Hematopoietic multipotent progenitor cell treated with erythropoietin and hydrocortisone succinate and interleukin-3 and kit ligand, for 15 days (in vitro differentiated cells): ENCODE measurements at regions not wholly inside any gene's neighbourhood (a gene's known extent, or its start where the extent isn't known, plus 50 kb on each side); places are given as distances from the start of the nearest gene placed in this dataset.
A peak's percentile ranks its signal among the peaks of the same experiment; 100 is the strongest.
"Not testable (repeated sequence)": the region's sequence is repeated elsewhere in the genome, so short reads cannot be mapped to it uniquely, and the experiment has no call there.

Experiments used
- DNase-seq: peaks from one replicate; pipeline ENCODE4 v3.0.0-alpha.2; 2015; ENCODE audit warnings: low spot score

- peak; percentile 36 for DNase-seq
These were observed 538.8 kb downstream of the MATN1 start for GRCh38 chr1:30184393-30185141.

DNA sequence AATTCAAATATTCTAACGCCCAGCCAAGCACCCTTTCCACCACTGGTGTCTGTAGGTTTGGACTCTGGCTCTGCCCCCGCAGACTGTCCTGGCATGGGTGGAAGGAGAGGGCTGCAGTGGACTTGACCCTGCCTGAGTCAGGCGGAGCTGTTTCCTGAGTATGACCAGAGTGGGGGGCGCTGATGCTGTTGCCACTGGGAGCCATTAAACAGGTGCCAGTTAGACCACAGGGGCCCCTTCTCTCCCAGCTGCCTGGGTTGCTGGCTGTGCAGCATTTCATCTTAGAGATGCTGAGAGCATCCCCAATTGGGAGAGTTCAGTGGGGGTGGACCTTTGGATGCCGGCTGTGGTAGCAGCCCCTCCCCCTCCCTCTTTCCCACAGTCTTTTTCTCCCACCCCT is 539.5 kb downstream of the MATN1 start:
- DNase-seq = no peak

GRCh38 chr1:30183006-30183405 is 540.4 kb downstream of the MATN1 start:
- DNase-seq = no peak

- DNase-seq = no peak
These were observed 543.3 kb downstream of the MATN1 start for GRCh38 chr1:30179942-30180543.

DNA sequence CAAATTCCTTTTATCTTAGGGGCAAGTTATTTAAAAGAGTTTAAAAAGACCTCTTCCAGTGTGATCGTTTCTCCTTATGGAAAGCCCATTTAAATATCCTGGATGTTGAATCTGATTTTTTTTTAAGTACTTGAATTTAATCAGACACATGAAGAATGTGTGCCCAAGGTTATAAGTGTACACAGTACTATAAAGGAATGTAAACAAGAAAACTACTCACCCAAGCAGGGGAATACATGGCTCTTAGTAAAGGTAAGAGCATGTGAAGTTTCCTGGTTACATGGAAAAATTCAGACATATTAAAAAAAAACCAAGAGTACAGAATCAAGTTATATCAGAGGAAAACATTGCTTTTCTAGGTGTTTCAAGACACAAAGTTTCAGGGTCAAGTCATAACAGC is 546.9 kb downstream of the MATN1 start:
- DNase-seq = no peak

DNA sequence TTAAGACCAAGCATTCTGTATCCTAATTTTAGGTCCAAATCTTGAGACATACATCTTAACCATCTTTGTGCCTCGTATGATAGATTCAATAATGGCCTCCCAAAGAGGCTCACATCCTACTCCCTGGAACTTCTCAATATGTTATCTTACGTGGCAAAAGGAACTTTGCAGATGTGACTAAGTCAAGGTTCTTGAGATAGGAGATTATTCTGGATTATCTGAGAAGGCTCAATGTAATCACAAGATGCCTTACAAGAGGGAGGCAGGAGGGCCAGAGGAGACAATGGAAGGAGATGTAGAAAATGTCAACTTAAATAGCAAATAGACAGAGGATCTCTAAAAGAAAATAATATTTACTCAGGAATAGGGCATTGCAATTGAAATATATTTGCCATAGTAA is 548.9 kb downstream of the MATN1 start:
- no peak for DNase-seq

DNA sequence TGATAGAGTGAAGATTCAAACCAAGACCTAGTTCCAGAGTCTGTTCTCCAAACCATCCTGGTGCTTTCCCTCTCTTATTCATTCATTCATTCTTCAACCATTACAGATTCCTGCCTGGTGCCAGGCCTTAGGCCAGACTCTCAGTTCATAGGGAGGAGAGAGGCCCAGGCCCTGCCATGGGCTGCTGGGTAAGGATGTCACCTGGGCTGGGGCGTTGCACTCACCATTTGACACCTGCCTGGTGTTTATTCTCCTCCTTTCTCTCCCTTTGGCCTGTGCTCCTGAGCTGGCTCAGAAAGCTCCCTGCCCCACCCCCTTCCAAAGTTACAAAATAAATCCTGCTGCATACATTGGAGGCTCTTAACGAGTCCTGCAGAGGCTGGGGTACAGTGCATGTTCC is 549.8 kb downstream of the MATN1 start:
- DNase-seq = no peak

- no peak for DNase-seq
These were observed 550.6 kb downstream of the MATN1 start for GRCh38 chr1:30172757-30173156.

GRCh38 chr1:30172299-30172694 is 551.1 kb downstream of the MATN1 start:
- DNase-seq = no peak

DNA sequence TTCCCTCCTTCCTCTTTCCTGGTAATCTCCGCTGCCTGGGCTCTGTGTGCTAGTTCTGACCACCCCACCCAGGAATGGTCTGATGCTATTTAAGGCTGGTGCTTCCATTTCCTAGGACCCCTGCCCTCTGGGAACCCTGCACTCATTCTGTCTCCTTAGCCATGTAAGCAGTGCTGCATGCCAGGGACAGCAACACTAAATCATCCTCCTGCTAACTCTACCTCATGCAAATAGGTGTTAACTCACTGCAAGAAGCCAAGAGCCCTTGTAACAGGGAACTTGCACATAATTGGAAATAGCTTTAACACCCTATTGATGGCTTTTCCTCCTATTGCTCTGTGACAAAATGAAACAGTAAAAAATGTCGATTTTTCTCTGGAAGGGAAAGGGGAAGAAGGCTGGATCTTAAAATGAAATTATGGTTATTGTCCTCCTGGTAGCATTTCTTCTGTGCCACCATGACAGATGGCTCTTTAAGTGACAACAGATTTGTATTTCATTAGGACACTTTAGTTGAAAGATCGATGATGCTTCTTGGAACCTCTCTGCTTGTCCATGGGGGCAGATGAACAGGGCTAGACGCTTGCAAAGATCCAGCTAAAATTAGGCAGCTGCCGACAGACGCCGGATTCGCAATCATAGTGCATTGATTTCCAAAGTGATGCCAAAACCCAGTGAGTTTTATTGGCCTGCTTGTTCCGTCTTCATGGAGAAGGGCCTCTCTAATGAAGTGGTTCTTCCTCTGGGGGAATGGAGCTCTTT is 551.7 kb downstream of the MATN1 start:
- DNase-seq = no peak

- no peak for DNase-seq
These were observed 554.1 kb downstream of the MATN1 start for GRCh38 chr1:30169269-30169668.

- no peak for DNase-seq
These were observed 557.2 kb downstream of the MATN1 start for GRCh38 chr1:30166174-30166573.

DNA sequence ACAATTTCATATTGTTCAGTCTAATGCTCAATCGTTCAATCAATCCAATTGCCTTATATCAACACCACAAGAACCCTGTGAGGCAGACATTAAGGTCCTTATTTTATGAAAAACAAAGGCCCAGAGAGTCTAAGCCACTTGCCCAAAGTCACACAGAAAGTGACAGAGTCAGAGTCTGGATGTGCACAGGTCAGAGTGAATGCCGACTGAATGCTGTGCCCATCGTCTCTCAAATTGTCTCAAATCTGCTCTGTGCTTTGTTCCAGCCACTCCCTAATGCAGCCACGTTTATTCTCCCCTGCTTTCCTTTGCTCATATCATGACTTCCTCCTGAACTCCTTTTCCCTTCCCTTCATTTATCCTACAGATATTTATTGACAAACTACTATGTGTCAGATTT is 558.3 kb downstream of the MATN1 start:
- no peak for DNase-seq

GRCh38 chr1:30164693-30165092 is 558.7 kb downstream of the MATN1 start:
- no peak for DNase-seq

- DNase-seq = no peak
These were observed 560.8 kb downstream of the MATN1 start for GRCh38 chr1:30162565-30162964.

- DNase-seq = no peak
These were observed 561.4 kb downstream of the MATN1 start for GRCh38 chr1:30161953-30162352.

GRCh38 chr1:30160999-30161689 is 562.2 kb downstream of the MATN1 start:
- no peak for DNase-seq

GRCh38 chr1:30159015-30159414 is 564.4 kb downstream of the MATN1 start:
- no peak for DNase-seq

DNA sequence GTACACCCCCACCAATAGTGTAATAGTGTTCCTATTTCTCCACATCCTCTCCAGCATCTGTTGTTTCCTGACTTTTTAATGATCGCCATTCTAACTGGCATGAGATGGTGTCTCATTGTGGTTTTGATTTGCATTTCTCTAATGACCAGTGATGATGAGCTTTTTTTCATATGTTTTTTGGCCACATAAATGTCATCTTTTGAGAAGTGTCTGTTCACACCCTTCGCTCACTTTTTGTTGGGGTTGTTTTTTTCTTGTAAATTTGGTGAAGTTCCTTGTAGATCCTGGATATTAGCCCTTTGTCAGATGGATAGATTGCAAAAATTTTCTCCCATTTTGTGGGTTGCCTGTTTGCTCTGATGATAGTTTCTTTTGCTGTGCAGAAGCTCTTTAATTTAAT is 567.7 kb downstream of the MATN1 start:
- not testable (repeated sequence) for DNase-seq

DNA sequence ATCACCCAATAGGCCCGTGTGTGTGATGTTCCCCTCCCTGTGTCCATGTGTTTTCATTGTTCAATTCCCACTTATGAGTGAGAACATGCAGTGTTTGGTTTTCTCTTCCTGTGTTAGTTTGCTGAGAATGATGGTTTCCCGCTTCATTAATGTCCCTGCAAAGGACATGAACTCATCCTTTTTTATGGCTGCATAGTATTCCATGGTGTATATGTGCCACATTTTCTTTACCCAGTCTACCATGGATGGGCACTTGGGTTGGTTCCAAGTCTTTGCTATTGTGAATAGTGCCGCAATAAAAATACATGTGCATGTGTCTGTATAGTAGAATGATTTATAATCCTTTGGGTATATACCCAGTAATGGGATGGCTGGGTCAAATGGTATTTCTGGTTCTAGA is 568.1 kb downstream of the MATN1 start:
- DNase-seq = not testable (repeated sequence)

- DNase-seq = no peak
These were observed 569.5 kb downstream of the MATN1 start for GRCh38 chr1:30153743-30154449.

- DNase-seq = no peak
These were observed 571.6 kb downstream of the MATN1 start for GRCh38 chr1:30151826-30152225.
